Tibial nerve (tissue), 4 donors: ENCODE measurements at regions not wholly inside any gene's neighbourhood (a gene's known extent, or its start where the extent isn't known, plus 50 kb on each side); places are given as distances from the start of the nearest gene placed in this dataset.

Experiments
- EP300 ChIP-seq, 2 donors: sonication (generic); formaldehyde crosslinking; IDR thresholded peaks; one replicate each; pipeline ENCODE4 v1.6.1; 2017; ENCODE audit warnings: antibody characterized with exemption in 2 of 2, mild to moderate bottlenecking in 1 of 2
- POLR2A ChIP-seq, 2 donors: fragments of 450-650 bp; IDR thresholded peaks; one replicate each; pipeline ENCODE4 v1.6.1; 2017; ENCODE audit warnings: antibody characterized with exemption in 2 of 2, mild to moderate bottlenecking in 2 of 2, moderate library complexity in 2 of 2
- TF ChIP-seq, protein P1 (sequence below), 5 experiments: fragments of 200-600 bp in 3 of 5; fragments of 450-650 bp in 2 of 5; sonication (generic) in 3 of 5; IDR thresholded peaks; one replicate each; pipeline ENCODE4 v1.5.1; 2016 to 2019; ENCODE audit warnings: antibody characterized with exemption in 5 of 5, mild to moderate bottlenecking in 3 of 5, moderate library complexity in 2 of 5

DNA sequence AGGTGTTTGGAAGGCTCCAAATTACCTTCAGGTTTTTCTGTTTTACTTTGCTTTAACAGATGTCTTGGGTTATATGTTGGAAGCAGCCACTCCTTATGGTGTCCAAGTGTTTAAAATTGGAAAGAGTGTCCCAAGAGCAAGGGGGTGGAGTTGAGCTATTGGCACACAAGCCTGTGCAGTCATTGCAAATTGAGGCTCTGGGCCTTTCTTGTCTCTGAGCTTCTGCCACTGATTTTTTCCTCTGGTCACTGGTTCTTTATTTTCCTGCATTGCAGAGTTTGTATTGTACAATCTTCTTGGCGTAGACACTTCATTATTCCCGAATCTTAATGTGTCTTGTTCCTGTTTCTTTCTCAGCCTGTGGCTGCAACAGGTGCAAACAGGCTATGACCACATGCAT is 598.8 kb downstream of the RNF144B start:
- no peak for TF ChIP-seq POLR2A (IDR thresholded peaks at IDR 0.05)
- TF ChIP-seq, protein P1, sequence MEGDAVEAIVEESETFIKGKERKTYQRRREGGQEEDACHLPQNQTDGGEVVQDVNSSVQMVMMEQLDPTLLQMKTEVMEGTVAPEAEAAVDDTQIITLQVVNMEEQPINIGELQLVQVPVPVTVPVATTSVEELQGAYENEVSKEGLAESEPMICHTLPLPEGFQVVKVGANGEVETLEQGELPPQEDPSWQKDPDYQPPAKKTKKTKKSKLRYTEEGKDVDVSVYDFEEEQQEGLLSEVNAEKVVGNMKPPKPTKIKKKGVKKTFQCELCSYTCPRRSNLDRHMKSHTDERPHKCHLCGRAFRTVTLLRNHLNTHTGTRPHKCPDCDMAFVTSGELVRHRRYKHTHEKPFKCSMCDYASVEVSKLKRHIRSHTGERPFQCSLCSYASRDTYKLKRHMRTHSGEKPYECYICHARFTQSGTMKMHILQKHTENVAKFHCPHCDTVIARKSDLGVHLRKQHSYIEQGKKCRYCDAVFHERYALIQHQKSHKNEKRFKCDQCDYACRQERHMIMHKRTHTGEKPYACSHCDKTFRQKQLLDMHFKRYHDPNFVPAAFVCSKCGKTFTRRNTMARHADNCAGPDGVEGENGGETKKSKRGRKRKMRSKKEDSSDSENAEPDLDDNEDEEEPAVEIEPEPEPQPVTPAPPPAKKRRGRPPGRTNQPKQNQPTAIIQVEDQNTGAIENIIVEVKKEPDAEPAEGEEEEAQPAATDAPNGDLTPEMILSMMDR (IDR thresholded peaks at IDR 0.05): no peak
- TF ChIP-seq EP300 (IDR thresholded peaks at IDR 0.05): no peak
